HEK293 (cell line): ENCODE measurements at regions not wholly inside any gene's neighbourhood (a gene's known extent, or its start where the extent isn't known, plus 50 kb on each side); places are given as distances from the start of the nearest gene placed in this dataset.

ENCODE experiments used
- CTCF ChIA-PET: fragments of 350-600 bp; formaldehyde crosslinking; extraction: SDS; loops from one replicate; lab custom pipeline; 2021; ENCODE audit warnings: antibody characterized with exemption; lab: Yijun Ruan, JAX
- POLR2A ChIA-PET: fragments of 300-600 bp; formaldehyde crosslinking; extraction: SDS; loops from one replicate; lab custom pipeline; 2020; ENCODE audit warnings: antibody characterized with exemption, inconsistent platforms; lab: Yijun Ruan, JAX
- H3K27ac ChIP-seq: fragments of 200-500 bp; sonication (Bioruptor generic); 2 replicates; pipeline ENCODE4 v1.5.1; 2014; ENCODE audit warnings: low read depth, low read length, control low read depth, inconsistent platforms; ENCODE audit errors: extremely low read depth
- H3K36me3 ChIP-seq, 2 experiments: fragments of 200-500 bp in 1 of 2; sonication (Bioruptor generic) in 1 of 2; 1 replicate in 1 of 2; 2 replicates in 1 of 2; pipeline ENCODE4 v1.5.1; 2014 to 2017; ENCODE audit warnings: inconsistent platforms in 2 of 2, low read length in 2 of 2; ENCODE audit not compliant: control insufficient read depth in 2 of 2, insufficient read depth in 1 of 2
- H3K4me1 ChIP-seq: fragments of 200-500 bp; sonication (Bioruptor generic); 2 replicates; pipeline ENCODE4 v1.5.1; 2014; ENCODE audit warnings: mild to moderate bottlenecking, low read length, inconsistent platforms; ENCODE audit not compliant: control insufficient read depth, insufficient read depth
- H3K4me3 ChIP-seq: 2 replicates; pipeline ENCODE4 v1.5.1; 2011; ENCODE audit warnings: low read depth, mild to moderate bottlenecking, control low read depth, low read length, moderate library complexity
- H3K9me3 ChIP-seq: fragments of 200-500 bp; sonication (Bioruptor generic); 2 replicates; pipeline ENCODE4 v1.5.1; 2014; ENCODE audit warnings: low read depth, low read length, inconsistent platforms; ENCODE audit not compliant: control insufficient read depth, insufficient read depth
- GFI1B ChIP-seq: fragments of 450-650 bp; formaldehyde crosslinking; IDR thresholded peaks from 2 replicates; pipeline ENCODE4 v1.5.1; 2016; ENCODE audit warnings: missing biosample characterization, missing genetic modification characterization
- ZBTB20 ChIP-seq: fragments of 450-650 bp; formaldehyde crosslinking; IDR thresholded peaks from 2 replicates; pipeline ENCODE4 v1.5.1; 2016; ENCODE audit warnings: missing biosample characterization, missing genetic modification characterization
- ZFP3 ChIP-seq: fragments of 450-650 bp; formaldehyde crosslinking; IDR thresholded peaks from 2 replicates; pipeline ENCODE4 v1.5.1; 2016; ENCODE audit warnings: low read depth, missing biosample characterization, missing genetic modification characterization
- ZNF132 ChIP-seq: fragments of 450-650 bp; formaldehyde crosslinking; IDR thresholded peaks from 2 replicates; pipeline ENCODE4 v1.5.1; 2017; ENCODE audit warnings: missing biosample characterization, missing genetic modification characterization, borderline replicate concordance
- ZNF155 ChIP-seq: fragments of 450-650 bp; formaldehyde crosslinking; IDR thresholded peaks from 2 replicates; pipeline ENCODE4 v1.5.1; 2016; ENCODE audit warnings: missing biosample characterization, missing genetic modification characterization
- ZNF174 ChIP-seq: fragments of 450-650 bp; formaldehyde crosslinking; IDR thresholded peaks from 2 replicates; pipeline ENCODE4 v1.5.0; 2017; ENCODE audit warnings: missing biosample characterization, mild to moderate bottlenecking, missing genetic modification characterization
- ZNF48 ChIP-seq: fragments of 450-650 bp; formaldehyde crosslinking; IDR thresholded peaks from 2 replicates; pipeline ENCODE4 v1.5.1; 2016; ENCODE audit warnings: missing biosample characterization, missing genetic modification characterization
- ZNF521 ChIP-seq: fragments of 450-650 bp; formaldehyde crosslinking; IDR thresholded peaks from 2 replicates; pipeline ENCODE4 v1.5.1; 2017; ENCODE audit warnings: missing biosample characterization, mild to moderate bottlenecking, missing genetic modification characterization
- ZNF768 ChIP-seq: fragments of 450-650 bp; formaldehyde crosslinking; IDR thresholded peaks from 2 replicates; pipeline ENCODE4 v1.5.1; 2018; ENCODE audit warnings: missing biosample characterization, mild to moderate bottlenecking, missing genetic modification characterization
- ZNF785 ChIP-seq: fragments of 450-650 bp; formaldehyde crosslinking; IDR thresholded peaks from 2 replicates; pipeline ENCODE4 v1.5.1; 2016; ENCODE audit warnings: missing biosample characterization, missing genetic modification characterization
- ZNF843 ChIP-seq: fragments of 450-650 bp; formaldehyde crosslinking; IDR thresholded peaks from 2 replicates; pipeline ENCODE4 v1.5.1; 2016; ENCODE audit warnings: missing biosample characterization, missing genetic modification characterization
- TF ChIP-seq, protein P1 (sequence below): IDR thresholded peaks from 2 replicates; pipeline ENCODE4 v1.6.1; 2011; ENCODE audit warnings: mild to moderate bottlenecking, low read depth, low read length, borderline replicate concordance
- TF ChIP-seq, protein P2 (sequence below): fragments of 450-650 bp; formaldehyde crosslinking; IDR thresholded peaks from 2 replicates; pipeline ENCODE4 v1.5.1; 2016; ENCODE audit warnings: missing biosample characterization, missing genetic modification characterization
- TF ChIP-seq, protein P3 (sequence below): fragments of 450-650 bp; formaldehyde crosslinking; IDR thresholded peaks from 2 replicates; pipeline ENCODE4 v1.5.1; 2016; ENCODE audit warnings: missing biosample characterization, missing genetic modification characterization
- TF ChIP-seq, protein P4 (sequence below): fragments of 450-650 bp; formaldehyde crosslinking; IDR thresholded peaks from 2 replicates; pipeline ENCODE4 v1.5.1; 2016; ENCODE audit warnings: missing biosample characterization, missing genetic modification characterization, low read depth
- TF ChIP-seq, protein P5 (sequence below): fragments of 450-650 bp; formaldehyde crosslinking; IDR thresholded peaks from 2 replicates; pipeline ENCODE4 v1.5.1; 2016; ENCODE audit warnings: missing biosample characterization, missing genetic modification characterization

DNA sequence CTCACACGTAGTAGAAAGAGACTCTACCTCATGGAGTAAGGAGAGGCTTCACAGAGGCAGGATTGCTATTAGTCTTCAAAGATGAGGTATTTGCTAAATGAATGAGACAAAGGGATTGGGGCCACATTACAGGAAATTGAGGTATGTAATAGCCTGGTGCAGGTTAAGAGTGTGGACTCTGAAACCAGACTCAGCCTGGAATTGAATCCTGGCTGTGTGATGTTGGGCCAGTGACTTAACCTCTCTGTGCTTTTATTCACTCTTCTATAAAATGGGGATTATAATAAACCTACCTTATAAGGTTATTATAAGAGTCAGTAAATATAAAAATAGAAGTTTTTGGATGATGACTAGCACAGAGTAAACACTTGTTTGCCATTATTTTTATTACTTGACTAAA, 64.7 kb upstream of the ATRNL1 start:
- peak; percentile 84 for TF ChIP-seq ZNF768 (tag by site-specific recombination)
- TF ChIP-seq ZNF843 (tag by site-specific recombination) = no peak
- H3K4me3 ChIP-seq = no peak overlapping the region
- no peak overlapping the region for H3K27ac ChIP-seq
- POLR2A ChIA-PET = no interaction called here
- CTCF ChIA-PET = interaction anchor here (0.6 kb wide), 1 partner anchor 83 kb away, joined by 3 read pairs; no protein-coding TSS in a partner anchor
- no peaks in the 10 kb centered on the region for H3K36me3 ChIP-seq
- no peaks in the 10 kb centered on the region for H3K9me3 ChIP-seq
- H3K4me1 ChIP-seq = no peaks in the 10 kb centered on the region

DNA sequence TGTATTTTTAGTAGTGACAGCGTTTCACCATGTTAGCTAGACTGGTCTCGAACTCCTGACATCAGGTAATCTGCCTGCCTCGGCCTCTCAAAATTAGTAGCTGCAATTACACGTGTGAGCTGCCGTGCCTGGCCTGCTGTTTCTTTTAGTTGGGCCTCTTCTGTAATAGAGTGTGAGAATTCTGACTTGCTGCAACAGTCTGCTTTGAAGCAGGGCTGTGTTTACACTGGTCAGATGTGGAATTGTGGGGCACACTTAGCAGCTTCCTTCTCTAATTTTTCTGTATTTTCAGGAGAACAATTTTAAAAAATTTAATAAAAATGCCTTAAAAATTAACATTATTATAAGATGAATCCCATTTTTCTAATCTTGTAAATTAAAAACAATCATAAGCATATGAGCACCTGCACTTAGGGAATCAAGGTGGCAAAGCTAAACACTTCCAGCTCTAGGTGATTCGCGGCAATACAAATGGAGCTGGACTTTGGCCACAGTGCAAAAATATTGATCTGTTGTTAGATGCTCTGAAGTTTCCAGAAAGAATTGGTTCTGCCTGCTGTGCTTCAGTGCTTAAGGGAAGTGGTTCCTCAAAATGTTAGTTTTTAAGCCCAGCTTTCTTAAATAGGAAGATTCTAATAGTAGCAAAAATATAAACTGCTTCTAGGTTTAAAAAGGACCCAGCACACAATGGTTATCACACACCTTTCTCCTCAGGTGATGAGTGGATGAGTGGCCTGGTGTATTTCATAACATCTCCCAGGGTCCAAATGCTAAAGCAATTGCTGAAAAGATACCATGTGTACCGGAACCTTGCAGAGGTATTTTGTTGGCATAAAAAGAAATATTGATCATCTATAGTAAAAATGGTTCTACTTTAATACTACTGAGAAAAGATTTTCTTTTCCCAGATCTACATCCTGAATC, 63.5 kb upstream of the ATRNL1 start:
- H3K27ac ChIP-seq = no peak overlapping the region
- H3K4me3 ChIP-seq = no peak overlapping the region
- ChIA-PET CTCF (interaction anchor here (0.5 to 1.2 kb wide), 3 partner anchors 37 to 1600 kb away, joined by 3 to 5 read pairs (median 3); no protein-coding TSS in a partner anchor), POLR2A (no interaction called here)
- no peaks in the 10 kb centered on the region for H3K9me3 ChIP-seq
- no peaks in the 10 kb centered on the region for H3K4me1 ChIP-seq
- TF ChIP-seq, protein P1, sequence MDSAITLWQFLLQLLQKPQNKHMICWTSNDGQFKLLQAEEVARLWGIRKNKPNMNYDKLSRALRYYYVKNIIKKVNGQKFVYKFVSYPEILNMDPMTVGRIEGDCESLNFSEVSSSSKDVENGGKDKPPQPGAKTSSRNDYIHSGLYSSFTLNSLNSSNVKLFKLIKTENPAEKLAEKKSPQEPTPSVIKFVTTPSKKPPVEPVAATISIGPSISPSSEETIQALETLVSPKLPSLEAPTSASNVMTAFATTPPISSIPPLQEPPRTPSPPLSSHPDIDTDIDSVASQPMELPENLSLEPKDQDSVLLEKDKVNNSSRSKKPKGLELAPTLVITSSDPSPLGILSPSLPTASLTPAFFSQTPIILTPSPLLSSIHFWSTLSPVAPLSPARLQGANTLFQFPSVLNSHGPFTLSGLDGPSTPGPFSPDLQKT = no peak
- TF ChIP-seq ZNF155 (tag by site-specific recombination) = no peak
- no peak for TF ChIP-seq ZNF174 (tag by site-specific recombination)
- TF ChIP-seq ZNF521 (tag by site-specific recombination) = no peak
- TF ChIP-seq, protein P2, sequence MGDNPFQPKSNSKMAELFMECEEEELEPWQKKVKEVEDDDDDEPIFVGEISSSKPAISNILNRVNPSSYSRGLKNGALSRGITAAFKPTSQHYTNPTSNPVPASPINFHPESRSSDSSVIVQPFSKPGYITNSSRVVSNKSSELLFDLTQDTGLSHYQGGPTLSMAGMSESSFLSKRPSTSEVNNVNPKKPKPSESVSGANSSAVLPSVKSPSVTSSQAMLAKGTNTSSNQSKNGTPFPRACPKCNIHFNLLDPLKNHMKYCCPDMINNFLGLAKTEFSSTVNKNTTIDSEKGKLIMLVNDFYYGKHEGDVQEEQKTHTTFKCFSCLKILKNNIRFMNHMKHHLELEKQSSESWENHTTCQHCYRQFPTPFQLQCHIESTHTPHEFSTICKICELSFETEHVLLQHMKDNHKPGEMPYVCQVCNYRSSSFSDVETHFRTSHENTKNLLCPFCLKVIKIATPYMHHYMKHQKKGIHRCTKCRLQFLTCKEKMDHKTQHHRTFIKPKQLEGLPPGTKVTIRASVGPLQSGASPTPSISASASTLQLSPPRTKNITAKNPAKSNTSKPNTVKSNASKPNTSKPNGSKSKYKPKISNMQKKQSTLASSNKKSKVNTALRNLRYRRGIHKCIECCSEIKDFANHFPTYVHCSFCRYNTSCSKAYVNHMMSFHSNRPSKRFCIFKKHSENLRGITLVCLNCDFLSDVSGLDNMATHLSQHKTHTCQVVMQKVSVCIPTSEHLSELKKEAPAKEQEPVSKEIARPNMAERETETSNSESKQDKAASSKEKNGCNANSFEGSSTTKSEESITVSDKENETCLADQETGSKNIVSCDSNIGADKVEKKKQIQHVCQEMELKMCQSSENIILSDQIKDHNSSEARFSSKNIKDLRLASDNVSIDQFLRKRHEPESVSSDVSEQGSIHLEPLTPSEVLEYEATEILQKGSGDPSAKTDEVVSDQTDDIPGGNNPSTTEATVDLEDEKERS (tag by site-specific recombination) = no peak
- TF ChIP-seq ZNF48 (tag by site-specific recombination) = no peak
- no peak for TF ChIP-seq ZBTB20 (tag by site-specific recombination)
- no peaks in the 10 kb centered on the region for H3K36me3 ChIP-seq

DNA sequence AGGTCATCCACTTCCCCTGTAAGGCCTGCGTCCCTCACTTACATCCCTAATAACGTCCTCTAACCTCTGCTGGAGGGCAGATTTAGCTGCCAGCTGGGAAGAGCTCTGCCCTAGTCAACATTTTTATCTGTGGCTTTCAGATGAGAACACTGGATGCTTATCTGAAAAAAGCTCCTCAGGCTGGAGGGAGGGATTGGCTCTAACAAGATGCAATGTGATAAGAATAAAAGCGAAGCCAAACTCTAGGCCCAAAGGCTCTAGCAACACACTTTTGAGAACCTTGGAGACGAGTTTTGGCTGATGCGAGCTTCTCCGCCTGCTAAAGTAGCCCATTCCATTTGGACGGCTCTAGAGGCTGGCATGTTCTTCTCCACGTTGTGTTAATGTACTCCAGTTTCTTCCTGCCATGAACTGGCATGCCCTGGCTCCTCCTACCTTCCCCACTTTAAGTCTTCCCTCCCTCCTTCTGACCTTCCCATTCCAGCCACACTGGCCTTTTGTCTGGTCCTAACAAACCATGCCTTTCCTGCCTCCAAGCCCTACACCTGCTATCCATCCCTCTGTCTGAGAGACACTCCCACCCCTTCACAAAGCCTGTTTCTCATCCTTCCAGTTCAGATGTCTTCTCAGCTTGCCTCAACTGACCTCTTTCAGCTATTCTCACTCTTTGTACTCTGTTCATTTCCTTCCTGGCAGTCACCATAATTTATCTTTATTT, 62.5 kb upstream of the ATRNL1 start:
- H3K4me1 ChIP-seq = no peaks in the 10 kb centered on the region
- TF ChIP-seq ZNF132 (tag by site-specific recombination) = no peak
- TF ChIP-seq, protein P3, sequence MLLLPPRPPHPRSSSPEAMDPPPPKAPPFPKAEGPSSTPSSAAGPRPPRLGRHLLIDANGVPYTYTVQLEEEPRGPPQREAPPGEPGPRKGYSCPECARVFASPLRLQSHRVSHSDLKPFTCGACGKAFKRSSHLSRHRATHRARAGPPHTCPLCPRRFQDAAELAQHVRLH = no peak
- TF ChIP-seq ZNF785 (tag by site-specific recombination) = no peak
- TF ChIP-seq, protein P4, sequence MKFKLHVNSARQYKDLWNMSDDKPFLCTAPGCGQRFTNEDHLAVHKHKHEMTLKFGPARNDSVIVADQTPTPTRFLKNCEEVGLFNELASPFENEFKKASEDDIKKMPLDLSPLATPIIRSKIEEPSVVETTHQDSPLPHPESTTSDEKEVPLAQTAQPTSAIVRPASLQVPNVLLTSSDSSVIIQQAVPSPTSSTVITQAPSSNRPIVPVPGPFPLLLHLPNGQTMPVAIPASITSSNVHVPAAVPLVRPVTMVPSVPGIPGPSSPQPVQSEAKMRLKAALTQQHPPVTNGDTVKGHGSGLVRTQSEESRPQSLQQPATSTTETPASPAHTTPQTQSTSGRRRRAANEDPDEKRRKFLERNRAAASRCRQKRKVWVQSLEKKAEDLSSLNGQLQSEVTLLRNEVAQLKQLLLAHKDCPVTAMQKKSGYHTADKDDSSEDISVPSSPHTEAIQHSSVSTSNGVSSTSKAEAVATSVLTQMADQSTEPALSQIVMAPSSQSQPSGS (tag by site-specific recombination) = no peak
- TF ChIP-seq, protein P5, sequence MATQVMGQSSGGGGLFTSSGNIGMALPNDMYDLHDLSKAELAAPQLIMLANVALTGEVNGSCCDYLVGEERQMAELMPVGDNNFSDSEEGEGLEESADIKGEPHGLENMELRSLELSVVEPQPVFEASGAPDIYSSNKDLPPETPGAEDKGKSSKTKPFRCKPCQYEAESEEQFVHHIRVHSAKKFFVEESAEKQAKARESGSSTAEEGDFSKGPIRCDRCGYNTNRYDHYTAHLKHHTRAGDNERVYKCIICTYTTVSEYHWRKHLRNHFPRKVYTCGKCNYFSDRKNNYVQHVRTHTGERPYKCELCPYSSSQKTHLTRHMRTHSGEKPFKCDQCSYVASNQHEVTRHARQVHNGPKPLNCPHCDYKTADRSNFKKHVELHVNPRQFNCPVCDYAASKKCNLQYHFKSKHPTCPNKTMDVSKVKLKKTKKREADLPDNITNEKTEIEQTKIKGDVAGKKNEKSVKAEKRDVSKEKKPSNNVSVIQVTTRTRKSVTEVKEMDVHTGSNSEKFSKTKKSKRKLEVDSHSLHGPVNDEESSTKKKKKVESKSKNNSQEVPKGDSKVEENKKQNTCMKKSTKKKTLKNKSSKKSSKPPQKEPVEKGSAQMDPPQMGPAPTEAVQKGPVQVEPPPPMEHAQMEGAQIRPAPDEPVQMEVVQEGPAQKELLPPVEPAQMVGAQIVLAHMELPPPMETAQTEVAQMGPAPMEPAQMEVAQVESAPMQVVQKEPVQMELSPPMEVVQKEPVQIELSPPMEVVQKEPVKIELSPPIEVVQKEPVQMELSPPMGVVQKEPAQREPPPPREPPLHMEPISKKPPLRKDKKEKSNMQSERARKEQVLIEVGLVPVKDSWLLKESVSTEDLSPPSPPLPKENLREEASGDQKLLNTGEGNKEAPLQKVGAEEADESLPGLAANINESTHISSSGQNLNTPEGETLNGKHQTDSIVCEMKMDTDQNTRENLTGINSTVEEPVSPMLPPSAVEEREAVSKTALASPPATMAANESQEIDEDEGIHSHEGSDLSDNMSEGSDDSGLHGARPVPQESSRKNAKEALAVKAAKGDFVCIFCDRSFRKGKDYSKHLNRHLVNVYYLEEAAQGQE (tag by site-specific recombination) = no peak
- TF ChIP-seq ZFP3 (tag by site-specific recombination) = no peak
- TF ChIP-seq GFI1B = no peak
- TF ChIP-seq, all 188 proteins: peak for 0
- CTCF ChIA-PET = no interaction called here
- H3K9me3 ChIP-seq = no peaks in the 10 kb centered on the region
- H3K36me3 ChIP-seq = no peaks in the 10 kb centered on the region
- POLR2A ChIA-PET = no interaction called here
- no peak overlapping the region for H3K27ac ChIP-seq
- H3K4me3 ChIP-seq = no peak overlapping the region
